ENCODE measurements at regions not wholly inside any gene's neighbourhood (a gene's known extent, or its start where the extent isn't known, plus 50 kb on each side); places are given as distances from the start of the nearest gene placed in this dataset.

DNA sequence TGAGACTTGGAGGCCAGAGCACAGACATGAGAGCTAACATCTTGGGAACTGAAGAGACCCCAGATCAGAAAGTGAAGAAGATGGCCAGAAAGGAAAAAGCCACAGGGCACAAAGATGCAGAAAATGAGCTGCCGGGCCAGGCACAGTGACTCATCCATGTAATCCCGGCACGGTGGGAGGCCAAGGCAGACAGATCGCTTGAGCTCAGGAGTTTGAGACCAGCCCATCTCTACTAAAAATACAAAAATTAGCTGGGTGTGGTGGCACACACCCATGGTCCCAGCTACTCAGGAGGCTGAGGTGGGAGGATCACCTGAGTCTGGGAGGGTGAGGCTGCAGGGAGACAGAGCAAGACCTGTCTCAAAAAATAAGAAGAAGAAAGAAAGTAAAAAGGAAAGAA lies 81.4 kb upstream of the MGMT start:
- TF ChIP-seq, protein P1, sequence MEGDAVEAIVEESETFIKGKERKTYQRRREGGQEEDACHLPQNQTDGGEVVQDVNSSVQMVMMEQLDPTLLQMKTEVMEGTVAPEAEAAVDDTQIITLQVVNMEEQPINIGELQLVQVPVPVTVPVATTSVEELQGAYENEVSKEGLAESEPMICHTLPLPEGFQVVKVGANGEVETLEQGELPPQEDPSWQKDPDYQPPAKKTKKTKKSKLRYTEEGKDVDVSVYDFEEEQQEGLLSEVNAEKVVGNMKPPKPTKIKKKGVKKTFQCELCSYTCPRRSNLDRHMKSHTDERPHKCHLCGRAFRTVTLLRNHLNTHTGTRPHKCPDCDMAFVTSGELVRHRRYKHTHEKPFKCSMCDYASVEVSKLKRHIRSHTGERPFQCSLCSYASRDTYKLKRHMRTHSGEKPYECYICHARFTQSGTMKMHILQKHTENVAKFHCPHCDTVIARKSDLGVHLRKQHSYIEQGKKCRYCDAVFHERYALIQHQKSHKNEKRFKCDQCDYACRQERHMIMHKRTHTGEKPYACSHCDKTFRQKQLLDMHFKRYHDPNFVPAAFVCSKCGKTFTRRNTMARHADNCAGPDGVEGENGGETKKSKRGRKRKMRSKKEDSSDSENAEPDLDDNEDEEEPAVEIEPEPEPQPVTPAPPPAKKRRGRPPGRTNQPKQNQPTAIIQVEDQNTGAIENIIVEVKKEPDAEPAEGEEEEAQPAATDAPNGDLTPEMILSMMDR (IDR thresholded peaks at IDR 0.05), result no peak
- no peak for TF ChIP-seq POLR2A (IDR thresholded peaks at IDR 0.05)
- TF ChIP-seq EP300 (IDR thresholded peaks at IDR 0.05), result no peak

All from ovary (tissue), 3 donors.